OCI-LY7 (cell line): ENCODE measurements at regions not wholly inside any gene's neighbourhood (a gene's known extent, or its start where the extent isn't known, plus 50 kb on each side); places are given as distances from the start of the nearest gene placed in this dataset.

Experiments
- EZH2phosphoT487 ChIP-seq: fragments of 200-600 bp; sonication (generic); IDR thresholded peaks from 2 replicates; pipeline ENCODE4 v1.6.1; 2018; ENCODE audit warnings: low read depth, borderline replicate concordance, mild to moderate bottlenecking, mixed run types, antibody characterized with exemption, low read length, moderate library complexity, mixed read lengths
- TF ChIP-seq, protein P1 (sequence below): fragments of 200-600 bp; sonication (generic); conservative IDR thresholded peaks from 2 replicates; pipeline ENCODE4 v1.5.1; 2014; ENCODE audit warnings: mild to moderate bottlenecking, antibody characterized with exemption, low read length, moderate library complexity, mixed read lengths

- TF ChIP-seq, protein P1, sequence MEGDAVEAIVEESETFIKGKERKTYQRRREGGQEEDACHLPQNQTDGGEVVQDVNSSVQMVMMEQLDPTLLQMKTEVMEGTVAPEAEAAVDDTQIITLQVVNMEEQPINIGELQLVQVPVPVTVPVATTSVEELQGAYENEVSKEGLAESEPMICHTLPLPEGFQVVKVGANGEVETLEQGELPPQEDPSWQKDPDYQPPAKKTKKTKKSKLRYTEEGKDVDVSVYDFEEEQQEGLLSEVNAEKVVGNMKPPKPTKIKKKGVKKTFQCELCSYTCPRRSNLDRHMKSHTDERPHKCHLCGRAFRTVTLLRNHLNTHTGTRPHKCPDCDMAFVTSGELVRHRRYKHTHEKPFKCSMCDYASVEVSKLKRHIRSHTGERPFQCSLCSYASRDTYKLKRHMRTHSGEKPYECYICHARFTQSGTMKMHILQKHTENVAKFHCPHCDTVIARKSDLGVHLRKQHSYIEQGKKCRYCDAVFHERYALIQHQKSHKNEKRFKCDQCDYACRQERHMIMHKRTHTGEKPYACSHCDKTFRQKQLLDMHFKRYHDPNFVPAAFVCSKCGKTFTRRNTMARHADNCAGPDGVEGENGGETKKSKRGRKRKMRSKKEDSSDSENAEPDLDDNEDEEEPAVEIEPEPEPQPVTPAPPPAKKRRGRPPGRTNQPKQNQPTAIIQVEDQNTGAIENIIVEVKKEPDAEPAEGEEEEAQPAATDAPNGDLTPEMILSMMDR, result no peak
- TF ChIP-seq EZH2phosphoT487, result no peak
Observed at GRCh38 chr7:42573881-42574672, 337.1 kb upstream of the GLI3 start.
